Astrocyte (in vitro differentiated cells and primary cell): ENCODE measurements at regions not wholly inside any gene's neighbourhood (a gene's known extent, or its start where the extent isn't known, plus 50 kb on each side); places are given as distances from the start of the nearest gene placed in this dataset.

Experiments used
- DNase-seq: peaks from one replicate; pipeline ENCODE4 v3.0.0-alpha.2; 2010; ENCODE audit warnings: low read depth
- FAIRE-seq: peaks from 2 replicates; lab custom pipeline; 2011; peaks lifted over from hg19 to GRCh38; lab: Jason Lieb, UNC
- H2AFZ ChIP-seq: 2 replicates; pipeline ENCODE4 v1.6.0; 2012; ENCODE audit warnings: low read depth, low read length, inconsistent platforms
- H3K27ac ChIP-seq: 2 replicates; pipeline ENCODE4 v1.5.1; 2011; ENCODE audit warnings: low read depth, low read length, inconsistent platforms
- H3K27me3 ChIP-seq: 2 replicates; pipeline ENCODE4 v1.6.0; 2011; ENCODE audit warnings: low read length, inconsistent platforms; ENCODE audit not compliant: insufficient read depth
- H3K36me3 ChIP-seq: 2 replicates; pipeline ENCODE4 v1.5.1; 2011; ENCODE audit warnings: low read length, inconsistent platforms; ENCODE audit not compliant: insufficient read depth
- H3K4me1 ChIP-seq: 2 replicates; pipeline ENCODE4 v1.5.1; 2011; ENCODE audit warnings: low read length, inconsistent platforms; ENCODE audit not compliant: insufficient read depth
- H3K4me2 ChIP-seq: 2 replicates; pipeline ENCODE4 v1.6.0; 2012; ENCODE audit warnings: low read length, inconsistent platforms
- H3K4me3 ChIP-seq: 2 replicates; pipeline ENCODE4 v1.5.1; 2011; ENCODE audit warnings: low read depth, mild to moderate bottlenecking, low read length, inconsistent platforms; ENCODE audit not compliant: insufficient read depth
- H3K79me2 ChIP-seq: 2 replicates; pipeline ENCODE4 v1.6.0; 2012; ENCODE audit warnings: mild to moderate bottlenecking, low read length, inconsistent platforms; ENCODE audit not compliant: insufficient read depth
- H3K9ac ChIP-seq: 2 replicates; pipeline ENCODE4 v1.6.0; 2012; ENCODE audit warnings: mild to moderate bottlenecking, low read length, inconsistent platforms
- H3K9me3 ChIP-seq: 2 replicates; pipeline ENCODE4 v1.5.1; 2012; ENCODE audit warnings: low read depth, mild to moderate bottlenecking, low read length, inconsistent platforms; ENCODE audit not compliant: insufficient read depth
- H4K20me1 ChIP-seq: 2 replicates; pipeline ENCODE4 v1.6.0; 2012; ENCODE audit warnings: low read length, inconsistent platforms; ENCODE audit not compliant: insufficient read depth
- H3K27ac Mint-ChIP-seq: one replicate; pipeline ENCODE4 v1.8.0; 2021; ENCODE audit warnings: mild to moderate bottlenecking, mixed read lengths; ENCODE audit not compliant: unreplicated experiment
- H3K27me3 Mint-ChIP-seq: one replicate; pipeline ENCODE4 v1.8.0; 2021; ENCODE audit warnings: low read depth, mixed read lengths; ENCODE audit not compliant: unreplicated experiment
- H3K36me3 Mint-ChIP-seq: one replicate; pipeline ENCODE4 v1.8.0; 2021; ENCODE audit warnings: low read depth, mixed read lengths; ENCODE audit not compliant: unreplicated experiment
- H3K4me1 Mint-ChIP-seq: one replicate; pipeline ENCODE4 v1.8.0; 2021; ENCODE audit warnings: low read depth, mixed read lengths; ENCODE audit not compliant: unreplicated experiment
- H3K4me3 Mint-ChIP-seq: one replicate; pipeline ENCODE4 v1.8.0; 2021; ENCODE audit warnings: mild to moderate bottlenecking, moderate library complexity, mixed read lengths; ENCODE audit not compliant: unreplicated experiment
- H3K9me3 Mint-ChIP-seq: one replicate; pipeline ENCODE4 v1.8.0; 2021; ENCODE audit warnings: mild to moderate bottlenecking, mixed read lengths; ENCODE audit not compliant: unreplicated experiment
- EZH2 ChIP-seq: IDR thresholded peaks from 2 replicates; pipeline ENCODE4 v1.6.1; 2012; ENCODE audit warnings: mild to moderate bottlenecking, low read length, inconsistent platforms; ENCODE audit not compliant: insufficient read depth
- TF ChIP-seq, protein P1 (sequence below): IDR thresholded peaks from 2 replicates; pipeline ENCODE4 v1.5.1; 2011; ENCODE audit warnings: low read depth, mild to moderate bottlenecking, inconsistent platforms, low read length, moderate library complexity; ENCODE audit not compliant: insufficient read depth

DNA sequence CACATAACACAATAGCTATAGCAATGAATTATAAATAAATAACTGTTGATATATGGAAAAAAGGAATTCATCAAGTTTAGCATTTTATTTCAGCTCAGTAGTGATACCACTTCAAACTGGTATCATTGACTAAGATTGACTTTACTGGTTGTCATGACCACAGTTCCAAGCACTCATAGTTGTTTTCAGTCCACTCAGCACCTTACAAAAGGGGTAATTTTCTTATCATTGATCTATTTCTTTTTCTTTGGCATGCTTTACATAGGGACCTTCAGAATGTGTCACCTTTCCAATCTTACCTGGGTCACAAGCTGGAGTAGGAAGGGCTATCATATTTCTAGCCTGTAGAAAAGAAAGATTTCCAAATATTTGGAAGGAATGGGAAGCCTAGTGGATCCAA, 275.5 kb upstream of the TMEM229A start:
- Histone ChIP-seq H3K4me2 (no peak overlapping the region), H2AFZ (no peak overlapping the region), H4K20me1 (no peaks in the 10 kb centered on the region), H3K79me2 (no peaks in the 10 kb centered on the region), H3K27me3 (no peaks in the 10 kb centered on the region), H3K27ac (no peak overlapping the region), H3K9ac (no peak overlapping the region), H3K9me3 (no peaks in the 10 kb centered on the region), H3K4me1 (no peaks in the 10 kb centered on the region), H3K4me3 (no peak overlapping the region), H3K36me3 (no peaks in the 10 kb centered on the region)
- TF ChIP-seq, protein P1, sequence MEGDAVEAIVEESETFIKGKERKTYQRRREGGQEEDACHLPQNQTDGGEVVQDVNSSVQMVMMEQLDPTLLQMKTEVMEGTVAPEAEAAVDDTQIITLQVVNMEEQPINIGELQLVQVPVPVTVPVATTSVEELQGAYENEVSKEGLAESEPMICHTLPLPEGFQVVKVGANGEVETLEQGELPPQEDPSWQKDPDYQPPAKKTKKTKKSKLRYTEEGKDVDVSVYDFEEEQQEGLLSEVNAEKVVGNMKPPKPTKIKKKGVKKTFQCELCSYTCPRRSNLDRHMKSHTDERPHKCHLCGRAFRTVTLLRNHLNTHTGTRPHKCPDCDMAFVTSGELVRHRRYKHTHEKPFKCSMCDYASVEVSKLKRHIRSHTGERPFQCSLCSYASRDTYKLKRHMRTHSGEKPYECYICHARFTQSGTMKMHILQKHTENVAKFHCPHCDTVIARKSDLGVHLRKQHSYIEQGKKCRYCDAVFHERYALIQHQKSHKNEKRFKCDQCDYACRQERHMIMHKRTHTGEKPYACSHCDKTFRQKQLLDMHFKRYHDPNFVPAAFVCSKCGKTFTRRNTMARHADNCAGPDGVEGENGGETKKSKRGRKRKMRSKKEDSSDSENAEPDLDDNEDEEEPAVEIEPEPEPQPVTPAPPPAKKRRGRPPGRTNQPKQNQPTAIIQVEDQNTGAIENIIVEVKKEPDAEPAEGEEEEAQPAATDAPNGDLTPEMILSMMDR, result no peak
- no peak for TF ChIP-seq EZH2
- H3K27me3 Mint-ChIP-seq, result no peaks in the 10 kb centered on the region
- peaks cover 3% of the 10 kb centered on the region for H3K4me1 Mint-ChIP-seq
- no peak for FAIRE-seq
- DNase-seq, result no peak
- H3K9me3 Mint-ChIP-seq, result peaks cover 8% of the 10 kb centered on the region
- no peak overlapping the region for H3K4me3 Mint-ChIP-seq
- H3K36me3 Mint-ChIP-seq, result no peaks in the 10 kb centered on the region
- no peak overlapping the region for H3K27ac Mint-ChIP-seq

DNA sequence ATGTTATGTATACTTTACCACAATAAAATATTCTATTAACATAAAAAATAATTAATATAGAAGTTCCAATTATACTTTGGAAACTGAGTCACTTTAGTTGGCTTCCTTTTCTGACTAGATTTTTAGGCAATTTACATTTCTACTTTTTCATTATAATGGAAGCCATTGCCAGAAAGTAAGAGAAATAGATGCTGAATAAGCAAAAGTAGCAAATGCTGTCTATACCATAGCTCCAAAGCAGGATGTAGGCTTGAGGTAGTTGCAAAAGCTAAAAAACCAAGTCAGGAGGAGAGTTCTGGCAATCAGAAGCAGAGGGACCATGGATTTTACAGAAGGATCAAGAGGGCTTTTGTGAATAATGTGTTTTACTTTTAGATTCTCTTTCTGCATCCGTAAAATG, 262.4 kb upstream of the TMEM229A start:
- H3K36me3 ChIP-seq, result no peaks in the 10 kb centered on the region
- H4K20me1 ChIP-seq, result no peaks in the 10 kb centered on the region
- Mint-ChIP-seq H3K4me3 (no peak overlapping the region), H3K4me1 (no peaks in the 10 kb centered on the region), H3K27me3 (no peaks in the 10 kb centered on the region), H3K27ac (no peak overlapping the region), H3K36me3 (no peaks in the 10 kb centered on the region), H3K9me3 (peaks cover 6% of the 10 kb centered on the region)
- DNase-seq, result no peak
- H3K4me3 ChIP-seq, result no peak overlapping the region
- no peaks in the 10 kb centered on the region for H3K79me2 ChIP-seq
- H3K4me1 ChIP-seq, result no peaks in the 10 kb centered on the region
- no peak overlapping the region for H3K4me2 ChIP-seq
- TF ChIP-seq, protein P1, result no peak
- TF ChIP-seq EZH2, result no peak
- H3K27me3 ChIP-seq, result no peaks in the 10 kb centered on the region
- no peaks in the 10 kb centered on the region for H3K9me3 ChIP-seq
- no peak overlapping the region for H3K27ac ChIP-seq
- no peak overlapping the region for H2AFZ ChIP-seq
- FAIRE-seq, result no peak
- H3K9ac ChIP-seq, result no peak overlapping the region

DNA sequence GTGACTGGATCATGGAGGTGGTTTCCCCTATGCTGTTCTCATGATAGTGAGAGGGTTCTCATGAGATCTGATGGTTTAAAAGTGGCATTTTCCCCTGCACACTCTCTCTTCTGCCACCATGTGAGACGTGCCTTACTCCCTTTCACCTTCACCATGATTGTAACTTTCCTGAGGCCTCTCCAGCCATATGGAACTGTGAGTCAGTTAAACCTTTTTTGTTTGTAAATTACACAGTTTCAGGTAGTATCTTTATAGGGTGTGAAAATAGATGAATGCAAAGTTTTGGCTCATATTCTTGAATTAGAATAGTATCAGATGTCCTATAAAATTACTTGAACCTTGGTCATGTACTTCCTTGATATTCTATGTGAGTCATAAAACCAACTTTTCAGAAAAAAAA, 252.1 kb upstream of the TMEM229A start:
- H3K36me3 Mint-ChIP-seq, result no peaks in the 10 kb centered on the region
- no peaks in the 10 kb centered on the region for H3K4me1 Mint-ChIP-seq
- H3K79me2 ChIP-seq, result no peaks in the 10 kb centered on the region
- H2AFZ ChIP-seq, result no peak overlapping the region
- H3K9ac ChIP-seq, result no peak overlapping the region
- DNase-seq, result no peak
- no peaks in the 10 kb centered on the region for H3K27me3 ChIP-seq
- no peak overlapping the region for H3K27ac ChIP-seq
- no peak overlapping the region for H3K4me2 ChIP-seq
- no peak overlapping the region for H3K4me3 ChIP-seq
- H3K27ac Mint-ChIP-seq, result no peak overlapping the region
- no peaks in the 10 kb centered on the region for H3K9me3 ChIP-seq
- FAIRE-seq, result no peak
- no peaks in the 10 kb centered on the region for H3K27me3 Mint-ChIP-seq
- no peaks in the 10 kb centered on the region for H4K20me1 ChIP-seq
- H3K9me3 Mint-ChIP-seq, result no peaks in the 10 kb centered on the region
- TF ChIP-seq EZH2, result no peak
- TF ChIP-seq, protein P1, result no peak
- no peak overlapping the region for H3K4me3 Mint-ChIP-seq
- no peaks in the 10 kb centered on the region for H3K36me3 ChIP-seq
- H3K4me1 ChIP-seq, result no peaks in the 10 kb centered on the region
